ENCODE measurements at regions not wholly inside any gene's neighbourhood (a gene's known extent, or its start where the extent isn't known, plus 50 kb on each side); places are given as distances from the start of the nearest gene placed in this dataset.

DNA sequence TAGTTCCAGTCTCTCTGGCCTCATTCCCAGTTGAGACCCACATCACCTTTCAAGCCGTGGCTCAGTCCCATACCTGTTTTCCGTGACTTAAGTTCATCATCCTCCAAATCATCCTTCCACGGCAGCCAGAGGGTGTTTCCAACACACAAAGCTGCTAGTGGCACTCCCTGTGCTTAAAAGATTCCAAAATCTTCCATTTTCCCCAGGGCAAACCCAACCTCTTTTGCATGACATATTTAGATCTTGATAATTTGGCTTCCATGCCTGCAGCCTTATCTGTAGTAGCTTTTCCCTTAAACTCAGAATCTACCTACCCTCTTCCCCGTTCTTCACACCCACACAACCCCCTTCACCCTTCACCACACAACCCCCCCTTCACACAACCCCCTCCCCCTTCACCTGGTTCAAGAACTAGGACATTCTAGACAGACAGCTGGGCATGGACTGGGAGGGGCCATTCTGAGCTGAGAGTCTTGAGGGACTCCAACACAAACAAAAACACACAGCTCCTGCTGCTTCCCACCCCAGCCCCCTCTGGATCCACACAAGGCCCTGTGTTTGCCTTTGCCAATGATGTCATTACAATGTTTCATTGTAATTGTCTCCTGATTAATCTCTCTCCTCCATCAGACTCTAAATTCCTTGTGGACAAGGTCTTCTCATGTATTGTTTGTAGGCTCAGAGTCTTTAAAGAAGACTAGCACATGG lies 268.2 kb downstream of the SH3GL2 start:
- H3K27ac ChIP-seq (ENCODE audit: low read depth, low read length) = no peak overlapping the region
- no peaks in the 10 kb centered on the region for H3K27me3 ChIP-seq (ENCODE audit: control insufficient read depth, insufficient read depth, low read length)
- no peaks in the 10 kb centered on the region for H3K36me3 ChIP-seq (ENCODE audit: control insufficient read depth, insufficient read depth, low read length)
- H3K4me1 ChIP-seq (ENCODE audit: control insufficient read depth, insufficient read depth, low read length) = no peaks in the 10 kb centered on the region
- H3K9ac ChIP-seq (ENCODE audit: low read length) = no peak overlapping the region
- H3K4me3 ChIP-seq (ENCODE audit: low read length) = no peak overlapping the region

DNA sequence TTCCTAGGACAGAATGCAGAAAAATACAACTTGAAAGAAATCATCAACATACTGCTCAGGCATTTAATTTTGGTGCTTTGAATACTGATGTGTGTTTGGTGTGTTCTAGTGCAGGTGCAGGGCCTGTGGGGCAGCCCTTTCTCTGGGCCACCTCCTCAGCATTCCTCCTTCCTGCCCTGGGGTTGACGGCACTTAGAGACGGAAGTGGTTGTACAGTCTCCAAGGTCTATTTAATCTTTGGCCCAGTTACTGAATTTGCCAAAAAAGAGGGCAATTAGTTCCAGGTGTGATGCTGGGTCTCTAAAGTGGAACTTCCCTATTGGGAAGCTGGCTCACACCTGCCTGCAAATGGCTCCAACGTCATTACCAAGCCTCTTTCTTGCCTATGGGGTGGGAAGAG lies 269.0 kb downstream of the SH3GL2 start:
- Histone ChIP-seq H3K9ac (ENCODE audit: low read length) (no peak overlapping the region), H3K27ac (ENCODE audit: low read depth, low read length) (no peak overlapping the region), H3K36me3 (ENCODE audit: control insufficient read depth, insufficient read depth, low read length) (no peaks in the 10 kb centered on the region), H3K4me3 (ENCODE audit: low read length) (no peak overlapping the region), H3K4me1 (ENCODE audit: control insufficient read depth, insufficient read depth, low read length) (no peaks in the 10 kb centered on the region), H3K27me3 (ENCODE audit: control insufficient read depth, insufficient read depth, low read length) (no peaks in the 10 kb centered on the region)

DNA sequence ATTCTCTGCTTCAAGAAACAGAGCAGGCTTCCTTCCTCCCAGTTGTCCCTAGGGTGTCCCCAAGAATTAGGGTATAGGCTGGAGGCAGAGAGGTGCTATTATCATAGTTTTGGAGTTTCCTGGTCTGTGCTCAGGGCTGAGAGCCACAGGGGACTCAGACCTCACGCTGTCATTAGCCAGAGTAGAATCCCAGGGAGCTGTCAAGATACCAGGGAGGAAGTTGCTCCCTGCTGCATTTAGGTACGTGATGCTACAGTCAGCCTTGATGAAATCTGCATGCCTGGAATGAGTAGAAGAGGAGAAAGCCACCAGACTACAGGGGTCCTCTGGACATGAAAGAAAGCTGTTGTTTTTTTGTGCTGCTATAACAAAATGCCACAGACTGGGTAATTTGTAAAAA lies 273.2 kb downstream of the SH3GL2 start:
- H3K9ac ChIP-seq (ENCODE audit: low read length) = no peak overlapping the region
- no peaks in the 10 kb centered on the region for H3K27me3 ChIP-seq (ENCODE audit: control insufficient read depth, insufficient read depth, low read length)
- no peaks in the 10 kb centered on the region for H3K36me3 ChIP-seq (ENCODE audit: control insufficient read depth, insufficient read depth, low read length)
- H3K4me1 ChIP-seq (ENCODE audit: control insufficient read depth, insufficient read depth, low read length) = no peaks in the 10 kb centered on the region
- H3K27ac ChIP-seq (ENCODE audit: low read depth, low read length) = no peak overlapping the region
- no peak overlapping the region for H3K4me3 ChIP-seq (ENCODE audit: low read length)

DNA sequence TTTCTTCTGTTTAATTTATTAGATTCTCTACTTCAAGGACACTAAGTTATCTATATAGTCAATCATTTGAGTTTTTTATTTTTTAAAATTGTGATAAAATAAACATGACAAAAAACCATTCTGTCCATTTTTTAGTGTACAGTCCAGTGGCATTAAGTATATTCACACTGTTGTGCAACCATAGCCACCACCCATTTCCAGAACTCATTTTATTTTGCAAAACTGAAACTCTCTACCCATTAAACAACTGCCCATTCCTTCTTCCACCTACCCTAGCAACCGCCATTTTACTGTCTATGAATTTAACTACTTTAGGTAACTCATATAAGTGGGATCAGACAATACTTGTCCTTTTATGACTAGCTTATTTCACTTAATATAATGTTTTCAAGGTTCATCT lies 275.6 kb downstream of the SH3GL2 start:
- no peak overlapping the region for H3K4me3 ChIP-seq (ENCODE audit: low read length)
- H3K36me3 ChIP-seq (ENCODE audit: control insufficient read depth, insufficient read depth, low read length) = no peaks in the 10 kb centered on the region
- no peak overlapping the region for H3K9ac ChIP-seq (ENCODE audit: low read length)
- H3K27me3 ChIP-seq (ENCODE audit: control insufficient read depth, insufficient read depth, low read length) = no peaks in the 10 kb centered on the region
- no peak overlapping the region for H3K27ac ChIP-seq (ENCODE audit: low read depth, low read length)
- H3K4me1 ChIP-seq (ENCODE audit: control insufficient read depth, insufficient read depth, low read length) = no peaks in the 10 kb centered on the region

DNA sequence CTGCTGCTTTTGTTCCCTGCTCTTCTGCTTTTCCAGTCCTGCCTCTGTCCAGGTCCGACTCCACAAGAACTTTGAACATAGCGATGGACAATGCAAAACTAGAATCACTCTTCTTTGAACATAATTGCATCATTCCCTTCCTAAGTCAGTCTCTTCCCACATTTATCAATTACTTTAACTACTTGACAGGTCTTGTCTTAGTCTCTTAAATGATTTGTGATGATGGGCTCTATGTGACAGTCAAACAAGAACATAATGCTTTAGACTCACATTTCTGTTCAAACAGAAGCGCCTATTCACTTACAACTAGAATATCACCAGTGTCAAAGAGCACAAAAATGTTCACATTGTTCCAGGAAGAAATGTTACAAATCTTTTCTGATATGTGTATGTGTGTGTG lies 278.1 kb downstream of the SH3GL2 start:
- Histone ChIP-seq H3K4me1 (ENCODE audit: control insufficient read depth, insufficient read depth, low read length) (no peaks in the 10 kb centered on the region), H3K36me3 (ENCODE audit: control insufficient read depth, insufficient read depth, low read length) (no peaks in the 10 kb centered on the region), H3K4me3 (ENCODE audit: low read length) (no peak overlapping the region), H3K27ac (ENCODE audit: low read depth, low read length) (no peak overlapping the region), H3K9ac (ENCODE audit: low read length) (no peak overlapping the region), H3K27me3 (ENCODE audit: control insufficient read depth, insufficient read depth, low read length) (no peaks in the 10 kb centered on the region)

DNA sequence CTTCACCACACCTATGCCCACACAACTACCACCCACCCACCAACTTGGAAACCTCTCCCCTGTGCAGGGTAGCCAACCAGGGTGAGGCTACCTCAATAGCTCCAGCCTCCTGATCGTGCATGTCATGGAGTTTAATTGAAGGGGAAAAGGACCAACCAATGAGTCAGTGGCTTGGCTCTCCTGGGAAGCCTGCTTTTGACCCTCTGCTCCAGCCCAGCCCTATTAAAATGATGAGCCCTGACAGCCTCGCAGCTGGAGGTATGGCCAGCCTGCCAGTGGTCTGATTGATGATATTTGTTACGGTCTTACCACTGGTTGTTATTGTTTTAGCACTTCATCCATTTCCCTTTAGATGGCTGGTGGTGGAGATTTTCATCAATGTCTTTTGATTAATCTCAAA lies 280.4 kb downstream of the SH3GL2 start:
- Histone ChIP-seq H3K36me3 (ENCODE audit: control insufficient read depth, insufficient read depth, low read length) (no peaks in the 10 kb centered on the region), H3K4me3 (ENCODE audit: low read length) (no peak overlapping the region), H3K27ac (ENCODE audit: low read depth, low read length) (no peak overlapping the region), H3K9ac (ENCODE audit: low read length) (no peak overlapping the region), H3K4me1 (ENCODE audit: control insufficient read depth, insufficient read depth, low read length) (no peaks in the 10 kb centered on the region), H3K27me3 (ENCODE audit: control insufficient read depth, insufficient read depth, low read length) (no peaks in the 10 kb centered on the region)

DNA sequence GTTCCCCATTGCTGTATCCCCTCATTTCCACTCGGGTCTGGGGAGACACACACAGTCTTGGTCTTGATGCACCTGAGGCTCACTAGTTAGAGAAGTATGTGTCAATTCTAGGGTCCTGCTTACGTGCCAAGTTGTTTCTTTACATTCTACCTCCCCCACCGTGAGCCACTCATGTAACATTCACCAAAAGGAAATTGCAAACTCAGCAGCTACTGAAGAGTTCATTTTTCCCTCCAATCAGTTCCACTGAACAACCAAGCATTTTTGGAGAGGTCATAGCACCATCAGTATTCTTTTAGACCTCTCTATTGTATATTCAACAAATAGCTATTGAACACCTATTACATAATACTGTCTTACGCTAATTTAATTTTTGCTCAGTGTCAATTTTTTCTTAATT lies 281.1 kb downstream of the SH3GL2 start:
- no peaks in the 10 kb centered on the region for H3K36me3 ChIP-seq (ENCODE audit: control insufficient read depth, insufficient read depth, low read length)
- H3K4me3 ChIP-seq (ENCODE audit: low read length) = no peak overlapping the region
- no peak overlapping the region for H3K27ac ChIP-seq (ENCODE audit: low read depth, low read length)
- no peaks in the 10 kb centered on the region for H3K4me1 ChIP-seq (ENCODE audit: control insufficient read depth, insufficient read depth, low read length)
- H3K27me3 ChIP-seq (ENCODE audit: control insufficient read depth, insufficient read depth, low read length) = no peaks in the 10 kb centered on the region
- no peak overlapping the region for H3K9ac ChIP-seq (ENCODE audit: low read length)

DNA sequence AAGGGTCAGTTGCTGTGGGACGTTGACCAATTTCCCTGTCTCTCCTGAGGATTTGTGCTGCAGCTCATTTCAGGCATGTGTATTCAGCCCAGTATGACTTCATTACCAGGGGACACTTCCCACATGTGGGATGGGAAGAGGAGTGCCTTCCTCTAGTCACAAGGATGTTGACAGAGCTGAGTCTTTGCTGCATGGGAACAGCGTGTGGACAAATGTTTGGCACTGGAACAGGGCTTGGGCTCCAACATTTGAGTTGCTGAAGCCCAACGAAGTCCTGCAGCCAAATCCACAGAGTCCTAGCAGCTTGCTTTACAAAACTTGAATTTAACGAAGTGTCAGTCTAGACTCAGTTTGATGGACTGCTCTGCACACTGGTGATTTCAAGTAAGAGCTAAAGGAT lies 283.2 kb downstream of the SH3GL2 start:
- Histone ChIP-seq H3K36me3 (ENCODE audit: control insufficient read depth, insufficient read depth, low read length) (no peaks in the 10 kb centered on the region), H3K27ac (ENCODE audit: low read depth, low read length) (no peak overlapping the region), H3K27me3 (ENCODE audit: control insufficient read depth, insufficient read depth, low read length) (no peaks in the 10 kb centered on the region), H3K9ac (ENCODE audit: low read length) (no peak overlapping the region), H3K4me3 (ENCODE audit: low read length) (no peak overlapping the region), H3K4me1 (ENCODE audit: control insufficient read depth, insufficient read depth, low read length) (no peaks in the 10 kb centered on the region)

DNA sequence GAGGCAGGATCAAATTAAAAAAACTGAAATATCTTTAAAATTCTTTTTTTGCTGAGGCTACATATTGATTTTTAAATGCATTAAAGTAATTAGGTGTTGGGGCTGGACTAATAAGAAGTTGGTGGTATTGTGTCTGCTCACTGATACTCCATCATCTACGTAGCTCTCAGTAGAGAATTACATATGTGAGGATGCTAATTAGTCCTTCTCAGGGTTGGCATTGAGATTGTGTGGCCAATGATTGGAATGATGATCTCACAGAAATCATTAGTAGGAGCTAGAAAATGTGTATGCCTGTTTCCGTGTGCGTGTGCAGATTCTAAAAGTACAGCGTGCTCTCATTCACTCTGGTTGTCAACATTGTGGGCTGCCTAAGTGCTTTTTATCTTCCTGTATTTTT lies 283.8 kb downstream of the SH3GL2 start:
- Histone ChIP-seq H3K4me3 (ENCODE audit: low read length) (no peak overlapping the region), H3K36me3 (ENCODE audit: control insufficient read depth, insufficient read depth, low read length) (no peaks in the 10 kb centered on the region), H3K4me1 (ENCODE audit: control insufficient read depth, insufficient read depth, low read length) (no peaks in the 10 kb centered on the region), H3K9ac (ENCODE audit: low read length) (no peak overlapping the region), H3K27ac (ENCODE audit: low read depth, low read length) (no peak overlapping the region), H3K27me3 (ENCODE audit: control insufficient read depth, insufficient read depth, low read length) (no peaks in the 10 kb centered on the region)

DNA sequence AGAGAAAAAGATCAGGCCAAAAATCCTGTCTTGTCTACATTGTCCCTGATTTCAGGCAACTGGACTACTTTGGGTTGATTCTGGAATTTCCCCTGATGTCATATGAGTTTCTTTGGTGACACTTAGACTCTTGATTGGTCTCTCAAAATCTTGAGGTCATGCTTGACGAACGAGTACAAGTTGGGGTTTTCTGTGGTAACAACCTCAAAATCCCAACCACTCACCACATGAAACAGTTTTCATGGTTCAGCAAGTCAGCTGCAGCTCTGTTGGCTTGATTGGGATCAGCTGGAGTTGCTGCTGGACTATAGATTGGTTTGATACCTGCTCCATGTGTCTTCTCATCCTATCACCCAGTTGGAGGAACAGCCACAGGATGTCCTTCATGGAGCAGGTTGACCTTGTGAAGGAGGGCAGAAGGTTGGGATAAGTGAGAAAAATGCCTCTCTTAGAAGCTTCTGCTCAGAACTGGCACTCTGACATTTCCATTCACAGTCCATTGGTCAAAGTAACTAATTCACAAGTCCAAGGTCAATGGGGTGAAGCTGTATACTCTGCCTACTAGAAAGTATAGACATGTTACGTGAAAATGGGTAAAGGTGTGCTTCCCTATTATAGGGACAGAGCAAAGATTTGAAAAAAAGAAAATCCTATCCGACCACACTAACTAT lies 284.5 kb downstream of the SH3GL2 start:
- Histone ChIP-seq H3K27ac (ENCODE audit: low read depth, low read length) (no peak overlapping the region), H3K4me3 (ENCODE audit: low read length) (no peak overlapping the region), H3K4me1 (ENCODE audit: control insufficient read depth, insufficient read depth, low read length) (no peaks in the 10 kb centered on the region), H3K36me3 (ENCODE audit: control insufficient read depth, insufficient read depth, low read length) (no peaks in the 10 kb centered on the region), H3K9ac (ENCODE audit: low read length) (no peak overlapping the region), H3K27me3 (ENCODE audit: control insufficient read depth, insufficient read depth, low read length) (no peaks in the 10 kb centered on the region)

DNA sequence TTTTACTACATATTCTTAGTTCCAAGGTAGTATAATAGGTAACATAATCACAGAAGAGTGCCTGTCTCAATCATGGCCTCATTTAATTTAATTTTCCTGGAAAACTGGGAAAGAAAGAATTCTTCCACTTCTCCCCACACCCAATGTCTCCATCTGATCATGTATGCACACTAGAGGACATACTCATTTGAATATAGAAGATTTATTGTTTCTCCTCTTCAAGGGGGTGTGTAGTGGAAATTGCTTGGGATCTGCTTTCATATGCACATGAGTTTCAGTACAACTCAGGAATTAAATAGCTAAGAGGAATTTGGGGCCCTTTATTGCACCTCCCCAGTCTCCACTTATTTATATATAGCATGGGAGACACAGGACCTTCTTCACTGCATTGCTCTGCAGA lies 285.1 kb downstream of the SH3GL2 start:
- H3K4me1 ChIP-seq (ENCODE audit: control insufficient read depth, insufficient read depth, low read length) = no peaks in the 10 kb centered on the region
- H3K9ac ChIP-seq (ENCODE audit: low read length) = no peak overlapping the region
- H3K4me3 ChIP-seq (ENCODE audit: low read length) = no peak overlapping the region
- H3K36me3 ChIP-seq (ENCODE audit: control insufficient read depth, insufficient read depth, low read length) = no peaks in the 10 kb centered on the region
- no peaks in the 10 kb centered on the region for H3K27me3 ChIP-seq (ENCODE audit: control insufficient read depth, insufficient read depth, low read length)
- H3K27ac ChIP-seq (ENCODE audit: low read depth, low read length) = no peak overlapping the region

DNA sequence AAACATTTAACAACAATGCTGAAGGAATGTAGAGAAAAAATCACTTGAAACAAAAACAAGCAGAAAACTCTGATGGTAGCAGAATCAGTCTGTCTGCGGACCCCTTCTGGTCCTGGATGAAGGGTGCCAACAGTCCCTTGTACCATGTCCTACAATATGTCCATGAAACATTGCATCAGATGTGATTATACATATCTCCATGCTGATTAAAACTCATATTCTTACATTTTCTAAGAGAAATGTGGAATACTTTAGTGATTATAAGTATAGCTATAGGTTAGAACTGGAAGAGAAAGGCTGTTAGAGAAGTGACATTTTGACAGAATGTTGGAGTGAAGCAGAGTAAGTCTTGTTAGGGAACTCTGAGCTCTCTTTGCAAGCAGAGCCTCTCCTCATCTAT lies 286.1 kb downstream of the SH3GL2 start:
- Histone ChIP-seq H3K4me3 (ENCODE audit: low read length) (no peak overlapping the region), H3K27ac (ENCODE audit: low read depth, low read length) (no peak overlapping the region), H3K36me3 (ENCODE audit: control insufficient read depth, insufficient read depth, low read length) (no peaks in the 10 kb centered on the region), H3K4me1 (ENCODE audit: control insufficient read depth, insufficient read depth, low read length) (no peaks in the 10 kb centered on the region), H3K27me3 (ENCODE audit: control insufficient read depth, insufficient read depth, low read length) (no peaks in the 10 kb centered on the region), H3K9ac (ENCODE audit: low read length) (no peak overlapping the region)

DNA sequence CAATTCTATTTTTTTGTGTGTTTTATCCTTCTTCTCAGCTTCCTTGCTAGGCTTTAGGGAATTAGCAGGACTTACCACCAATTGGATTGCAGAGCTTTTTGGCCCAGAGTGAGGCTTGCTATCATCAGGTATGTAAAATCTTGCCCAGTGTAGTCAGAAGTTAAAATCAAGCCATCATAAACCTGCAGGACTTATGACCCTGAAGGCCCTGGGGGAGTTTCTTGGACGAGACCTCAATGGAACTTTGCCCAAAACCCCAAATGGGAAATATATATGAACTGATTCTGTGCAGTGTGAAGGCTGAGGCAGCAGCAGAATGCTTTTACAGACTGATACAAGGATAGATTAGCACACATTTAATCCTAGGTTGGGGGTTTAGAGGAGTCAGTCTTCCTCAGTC lies 287.0 kb downstream of the SH3GL2 start:
- no peaks in the 10 kb centered on the region for H3K36me3 ChIP-seq (ENCODE audit: control insufficient read depth, insufficient read depth, low read length)
- H3K4me1 ChIP-seq (ENCODE audit: control insufficient read depth, insufficient read depth, low read length) = no peaks in the 10 kb centered on the region
- H3K4me3 ChIP-seq (ENCODE audit: low read length) = no peak overlapping the region
- no peak overlapping the region for H3K27ac ChIP-seq (ENCODE audit: low read depth, low read length)
- no peaks in the 10 kb centered on the region for H3K27me3 ChIP-seq (ENCODE audit: control insufficient read depth, insufficient read depth, low read length)
- no peak overlapping the region for H3K9ac ChIP-seq (ENCODE audit: low read length)
